GM21447 (cell line): ENCODE measurements at regions not wholly inside any gene's neighbourhood (a gene's known extent, or its start where the extent isn't known, plus 50 kb on each side); places are given as distances from the start of the nearest gene placed in this dataset.

Experiments
- ATAC-seq: cut with Tn5 transposase; IDR thresholded peaks from one replicate; pipeline ENCODE4 v1.9.1; 2021; ENCODE audit not compliant: unreplicated experiment

DNA sequence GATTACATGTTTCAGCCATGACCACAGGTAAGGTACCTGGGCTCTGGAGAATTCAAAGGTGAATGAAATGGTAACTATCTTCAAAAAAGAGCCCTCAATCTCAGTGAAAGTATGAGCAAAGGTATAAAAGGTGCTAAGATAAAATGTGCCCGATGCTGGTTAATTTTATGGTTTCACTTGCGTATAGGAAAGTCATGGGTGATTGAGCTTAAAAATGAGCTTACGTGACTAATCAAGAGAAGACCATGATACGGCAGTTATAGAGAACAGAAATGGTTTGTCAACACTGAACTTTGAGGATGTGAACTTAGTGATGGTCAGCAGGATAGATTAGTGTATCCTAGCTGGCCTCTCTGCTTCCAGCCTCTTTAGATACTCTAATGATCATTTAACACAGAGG lies 320.1 kb downstream of the DEPDC1B start:
- ATAC-seq = no peak

DNA sequence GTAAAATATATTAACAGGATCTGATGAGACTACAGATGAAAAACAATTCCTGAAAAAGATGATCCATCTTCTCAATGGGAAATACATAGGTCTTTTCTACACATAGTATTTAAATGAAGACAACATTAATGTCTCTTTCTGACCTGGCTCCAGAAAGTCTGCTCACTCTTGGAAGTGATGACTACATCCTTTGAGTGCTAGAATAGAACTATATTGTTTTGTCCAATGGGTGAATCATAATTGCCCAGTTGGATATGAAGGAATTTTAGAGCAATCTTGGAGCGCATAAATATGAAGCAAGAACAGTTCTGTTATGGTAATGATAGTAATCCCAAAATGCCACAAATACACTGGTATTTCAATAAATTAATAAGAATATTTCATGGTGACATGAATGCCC lies 322.1 kb downstream of the DEPDC1B start:
- ATAC-seq = no peak

GRCh38 chr5:60376860-60377259 lies 323.1 kb downstream of the DEPDC1B start:
- no peak for ATAC-seq

- ATAC-seq = no peak
These were observed 325.6 kb downstream of the DEPDC1B start for GRCh38 chr5:60374409-60374808.

- ATAC-seq = no peak
These were observed 327.2 kb downstream of the DEPDC1B start for GRCh38 chr5:60372786-60373185.

DNA sequence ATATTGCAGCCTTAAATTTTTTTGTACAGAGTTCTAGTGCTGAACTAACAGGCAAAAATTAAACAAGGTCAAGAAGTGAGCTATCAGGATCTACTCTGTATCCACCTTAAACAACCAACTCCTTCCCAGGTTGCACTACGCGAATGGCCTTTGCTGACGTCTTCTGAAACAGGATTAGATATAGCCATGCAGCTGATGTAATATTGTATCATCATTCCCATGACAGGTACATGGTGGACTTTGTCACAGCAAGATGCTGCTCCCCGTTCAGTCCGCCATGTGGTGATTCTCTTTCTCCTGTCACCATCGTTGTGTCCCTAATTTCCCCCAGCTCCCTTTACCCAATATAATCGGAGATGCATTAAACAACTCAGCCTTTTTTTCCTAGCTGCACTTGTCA lies 328.9 kb downstream of the DEPDC1B start:
- no peak for ATAC-seq

DNA sequence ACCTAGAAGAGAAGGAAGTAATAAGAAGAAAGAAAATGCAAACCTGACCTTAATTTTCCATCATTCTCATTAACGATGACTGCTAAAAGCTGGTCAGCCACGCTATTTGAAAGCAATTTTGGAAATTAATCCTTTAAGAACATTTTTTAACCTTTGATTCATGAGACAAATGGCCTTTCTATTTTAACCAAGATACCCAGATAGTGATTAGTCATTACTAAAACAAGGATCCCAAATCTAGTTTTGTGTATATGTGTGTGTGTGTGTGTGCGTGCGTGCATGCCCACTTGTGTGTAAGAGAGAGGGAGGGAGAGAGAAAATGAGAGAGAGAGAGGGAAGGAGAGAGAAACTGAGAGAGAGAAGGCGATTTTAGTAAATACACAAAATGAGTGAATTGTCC lies 329.5 kb downstream of the DEPDC1B start:
- no peak for ATAC-seq

DNA sequence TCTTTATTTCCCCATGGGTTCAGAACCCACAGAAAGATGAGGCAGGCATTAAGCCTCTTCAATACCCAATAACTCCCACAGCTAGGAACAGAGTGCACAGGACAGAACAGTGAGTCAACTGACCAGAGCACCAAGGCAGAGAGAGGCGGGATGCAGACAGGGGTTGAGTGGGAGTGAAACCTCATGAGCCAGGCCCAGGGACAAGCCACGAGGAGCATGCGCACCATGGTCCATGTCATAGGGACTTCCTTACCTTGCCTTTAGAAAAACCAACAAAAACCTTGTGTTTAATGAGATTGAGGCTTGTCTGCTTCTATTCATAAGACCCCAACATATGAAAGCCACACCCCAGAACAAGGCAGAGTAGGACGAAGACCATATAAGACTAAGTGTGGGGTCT lies 330.6 kb downstream of the DEPDC1B start:
- ATAC-seq = no peak

GRCh38 chr5:60368100-60368499 lies 331.9 kb downstream of the DEPDC1B start:
- no peak for ATAC-seq

DNA sequence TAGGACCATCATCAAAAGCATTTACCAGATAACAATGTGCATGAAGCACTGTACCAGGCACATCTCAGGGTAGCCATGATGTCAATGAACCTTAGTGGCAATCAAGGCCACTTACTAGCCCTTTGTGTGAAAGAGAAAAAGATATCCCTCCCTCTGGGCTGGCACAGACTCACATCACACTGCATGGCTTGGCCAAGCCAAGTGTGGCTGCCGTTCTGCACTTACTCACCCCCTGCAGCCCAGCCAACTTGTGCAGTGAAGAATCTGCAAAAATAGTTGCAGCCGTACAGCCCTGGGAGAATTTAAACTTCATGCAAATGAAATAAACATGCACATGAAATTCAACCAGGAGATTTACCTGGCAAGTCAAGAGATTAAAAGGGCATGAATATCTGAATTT lies 333.5 kb downstream of the DEPDC1B start:
- ATAC-seq = no peak

DNA sequence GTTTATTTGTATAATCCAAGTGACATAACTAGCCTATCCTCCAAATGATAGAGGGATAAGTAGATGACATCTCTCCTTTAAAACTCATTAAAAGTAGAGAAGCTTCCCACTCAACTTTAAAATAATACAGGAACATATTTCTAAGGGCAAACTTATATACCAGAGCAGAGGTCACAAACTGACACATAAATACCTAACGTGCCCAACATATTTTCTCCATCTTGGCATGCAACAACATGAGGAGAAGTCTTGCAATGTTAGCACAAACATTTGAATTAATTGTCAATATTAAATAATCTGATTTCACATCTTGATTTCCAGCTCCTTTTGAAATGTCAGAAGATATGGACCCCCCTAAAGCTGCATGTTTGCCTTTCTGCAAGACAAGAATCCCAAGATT lies 335.0 kb downstream of the DEPDC1B start:
- no peak for ATAC-seq

- no peak for ATAC-seq
These were observed 337.8 kb downstream of the DEPDC1B start for GRCh38 chr5:60362158-60362557.

GRCh38 chr5:60360355-60360754 lies 339.6 kb downstream of the DEPDC1B start:
- ATAC-seq = no peak

- ATAC-seq = no peak
These were observed 342.7 kb downstream of the DEPDC1B start for GRCh38 chr5:60357302-60357701.

- ATAC-seq = no peak
These were observed 343.2 kb downstream of the DEPDC1B start for GRCh38 chr5:60356745-60357144.

GRCh38 chr5:60355181-60355580 lies 344.8 kb downstream of the DEPDC1B start:
- ATAC-seq = no peak

DNA sequence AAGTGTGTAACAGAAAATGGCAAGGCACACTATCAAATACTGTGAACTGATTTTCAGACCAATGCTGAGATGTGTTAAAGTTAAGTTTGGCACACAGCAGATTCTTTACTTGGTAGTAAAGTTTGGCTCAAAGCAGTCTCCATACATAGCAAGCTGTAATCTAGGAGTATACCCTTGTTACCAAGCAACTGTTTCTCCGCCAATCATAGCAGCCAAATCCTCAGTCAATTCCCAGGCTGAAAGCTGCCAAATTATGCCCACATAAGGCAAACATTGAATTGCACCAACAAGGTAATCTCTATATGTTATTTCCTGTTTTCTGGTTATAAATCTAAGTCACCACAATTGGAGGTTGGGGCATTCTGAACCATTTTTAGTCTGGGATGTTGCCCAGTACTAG lies 345.7 kb downstream of the DEPDC1B start:
- ATAC-seq = no peak

DNA sequence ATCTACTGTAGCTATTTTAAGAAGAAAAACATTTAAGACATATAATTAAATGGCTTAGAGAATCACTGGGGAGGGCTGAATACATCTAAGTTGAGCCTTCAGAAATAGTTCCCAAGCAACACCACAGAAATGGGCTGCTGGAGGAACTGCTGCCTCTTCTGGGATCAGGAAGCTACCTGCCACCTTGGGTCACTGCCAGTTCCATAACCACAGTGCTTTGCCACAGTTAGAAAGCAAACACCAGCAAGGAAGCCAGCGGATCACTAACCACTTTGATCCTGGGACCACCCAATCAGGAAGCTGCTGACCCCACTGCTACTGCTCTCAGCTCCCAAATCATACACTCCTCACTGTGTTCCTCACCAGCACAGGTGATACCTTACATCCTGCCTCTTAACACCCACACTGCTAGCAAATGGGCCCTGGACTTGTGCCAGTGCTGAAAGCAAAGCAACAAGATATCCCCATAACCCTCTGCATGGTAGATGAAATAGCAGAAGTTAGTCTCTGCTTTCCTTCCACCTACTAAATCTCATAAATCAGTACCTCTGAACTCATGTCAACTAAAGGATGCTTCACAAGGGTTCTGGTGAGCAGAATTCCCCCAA lies 346.9 kb downstream of the DEPDC1B start:
- no peak for ATAC-seq

DNA sequence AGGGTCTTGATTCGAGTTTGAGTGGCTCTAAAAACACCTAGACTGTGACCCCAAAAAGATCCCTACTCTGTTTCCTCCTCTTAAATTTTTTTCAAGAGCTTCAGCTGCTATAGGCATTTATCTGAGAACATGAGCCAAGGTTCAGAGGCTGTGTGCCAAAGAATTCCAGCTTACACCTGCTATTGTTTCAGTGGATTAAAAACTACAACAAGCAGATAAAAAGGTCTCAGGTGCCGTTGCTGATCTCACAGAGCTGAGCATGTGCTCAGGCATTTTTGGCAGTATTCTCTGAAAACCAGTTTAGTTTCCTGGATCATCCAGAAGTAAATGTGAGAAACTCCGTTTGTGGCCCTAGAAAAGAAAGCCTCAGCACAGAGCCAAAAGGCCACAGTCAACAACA lies 349.2 kb downstream of the DEPDC1B start:
- no peak for ATAC-seq

GRCh38 chr5:60349891-60350415 lies 350.0 kb downstream of the DEPDC1B start:
- ATAC-seq = no peak

DNA sequence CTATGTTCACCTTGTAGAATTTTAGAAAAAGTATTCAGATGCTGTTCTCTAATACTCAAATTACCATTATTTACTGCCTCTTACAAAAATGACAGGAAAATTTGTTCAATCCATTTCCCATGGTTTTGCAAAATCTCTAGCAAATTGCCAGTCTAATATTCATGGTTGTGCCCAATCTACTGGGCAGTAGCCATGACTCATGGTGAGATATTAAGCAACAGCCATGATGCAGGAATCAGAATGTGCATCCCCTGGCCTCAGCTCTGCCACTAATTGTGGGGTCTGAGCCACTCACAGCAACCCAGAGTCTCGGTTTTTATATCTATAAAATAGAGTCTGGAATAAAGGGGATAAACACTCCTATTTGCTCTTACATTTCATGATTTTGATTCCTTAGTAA lies 353.6 kb downstream of the DEPDC1B start:
- no peak for ATAC-seq

DNA sequence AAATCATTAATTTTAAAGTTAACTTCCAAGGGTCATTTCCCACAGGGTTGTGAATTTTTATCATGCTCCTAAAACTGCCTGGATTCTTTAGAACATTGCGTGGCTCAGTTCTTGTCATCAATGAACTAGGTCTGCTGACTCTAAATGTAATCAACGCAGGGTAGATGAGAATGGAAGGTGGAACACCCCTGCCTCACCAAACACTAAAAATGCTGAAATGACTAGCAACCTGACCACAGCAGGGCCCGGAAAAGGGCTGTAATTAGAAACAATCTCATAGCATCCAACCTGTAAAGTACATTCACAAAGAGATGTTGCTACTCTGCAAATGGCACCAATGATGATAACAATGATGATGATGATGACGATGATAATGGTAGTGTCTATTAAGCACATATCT lies 356.9 kb downstream of the DEPDC1B start:
- ATAC-seq = no peak

DNA sequence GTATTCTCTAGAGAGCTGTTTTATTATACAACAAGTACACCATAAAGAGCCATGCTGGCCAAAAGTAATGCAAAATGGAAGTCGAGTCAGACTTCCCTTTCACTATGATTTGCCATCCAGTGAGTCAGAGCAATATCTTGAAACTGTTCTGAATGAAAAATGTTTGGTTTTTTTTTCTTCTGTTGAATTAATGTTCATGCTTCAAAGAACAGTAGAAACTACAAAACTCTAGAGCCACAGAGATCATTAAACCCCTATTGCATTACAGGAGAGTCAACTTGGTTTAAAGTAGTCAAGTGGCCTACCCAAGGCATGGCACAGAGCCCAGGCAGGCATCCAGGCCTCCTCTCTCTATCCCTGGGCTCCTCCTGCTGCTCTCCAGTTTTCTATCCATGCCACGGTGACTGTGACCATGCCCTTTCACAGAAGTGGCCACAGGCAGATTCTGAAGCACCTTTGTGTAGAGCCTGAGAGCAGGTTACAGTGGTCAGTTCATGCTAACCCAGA lies 358.9 kb downstream of the DEPDC1B start:
- ATAC-seq = no peak
